ENCODE measurements at regions not wholly inside any gene's neighbourhood (a gene's known extent, or its start where the extent isn't known, plus 50 kb on each side); places are given as distances from the start of the nearest gene placed in this dataset.

- TF ChIP-seq, protein P1, sequence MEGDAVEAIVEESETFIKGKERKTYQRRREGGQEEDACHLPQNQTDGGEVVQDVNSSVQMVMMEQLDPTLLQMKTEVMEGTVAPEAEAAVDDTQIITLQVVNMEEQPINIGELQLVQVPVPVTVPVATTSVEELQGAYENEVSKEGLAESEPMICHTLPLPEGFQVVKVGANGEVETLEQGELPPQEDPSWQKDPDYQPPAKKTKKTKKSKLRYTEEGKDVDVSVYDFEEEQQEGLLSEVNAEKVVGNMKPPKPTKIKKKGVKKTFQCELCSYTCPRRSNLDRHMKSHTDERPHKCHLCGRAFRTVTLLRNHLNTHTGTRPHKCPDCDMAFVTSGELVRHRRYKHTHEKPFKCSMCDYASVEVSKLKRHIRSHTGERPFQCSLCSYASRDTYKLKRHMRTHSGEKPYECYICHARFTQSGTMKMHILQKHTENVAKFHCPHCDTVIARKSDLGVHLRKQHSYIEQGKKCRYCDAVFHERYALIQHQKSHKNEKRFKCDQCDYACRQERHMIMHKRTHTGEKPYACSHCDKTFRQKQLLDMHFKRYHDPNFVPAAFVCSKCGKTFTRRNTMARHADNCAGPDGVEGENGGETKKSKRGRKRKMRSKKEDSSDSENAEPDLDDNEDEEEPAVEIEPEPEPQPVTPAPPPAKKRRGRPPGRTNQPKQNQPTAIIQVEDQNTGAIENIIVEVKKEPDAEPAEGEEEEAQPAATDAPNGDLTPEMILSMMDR (IDR thresholded peaks at IDR 0.05; ENCODE audit: low read depth, low read length), result no peak
- no peak for DNase-seq (ENCODE audit: extremely low read depth, low read depth)
These were observed 318.3 kb downstream of the CAAP1 start for GRCh38 chr9:26574256-26574655.

DNA sequence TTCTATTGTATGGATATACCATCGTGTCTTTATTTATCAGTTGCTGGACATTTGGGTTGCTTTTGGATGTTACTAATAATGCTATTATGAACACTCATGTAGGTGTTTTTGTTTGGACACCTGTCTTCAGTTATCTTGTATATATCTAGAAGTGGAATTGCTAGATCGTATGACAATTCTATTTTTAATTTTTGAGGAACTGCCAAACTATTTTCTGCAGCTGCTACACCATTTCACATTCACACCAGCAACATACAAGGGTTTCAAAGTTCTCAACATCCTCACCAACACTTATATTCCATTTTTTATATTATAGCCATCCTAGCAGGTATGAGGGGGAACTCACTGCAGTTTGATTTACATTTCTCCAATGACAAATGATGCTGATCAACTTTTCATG is 324.6 kb downstream of the CAAP1 start:
- TF ChIP-seq, protein P1 (IDR thresholded peaks at IDR 0.05; ENCODE audit: low read depth, low read length), result no peak
- no peak for DNase-seq (ENCODE audit: extremely low read depth, low read depth)

DNA sequence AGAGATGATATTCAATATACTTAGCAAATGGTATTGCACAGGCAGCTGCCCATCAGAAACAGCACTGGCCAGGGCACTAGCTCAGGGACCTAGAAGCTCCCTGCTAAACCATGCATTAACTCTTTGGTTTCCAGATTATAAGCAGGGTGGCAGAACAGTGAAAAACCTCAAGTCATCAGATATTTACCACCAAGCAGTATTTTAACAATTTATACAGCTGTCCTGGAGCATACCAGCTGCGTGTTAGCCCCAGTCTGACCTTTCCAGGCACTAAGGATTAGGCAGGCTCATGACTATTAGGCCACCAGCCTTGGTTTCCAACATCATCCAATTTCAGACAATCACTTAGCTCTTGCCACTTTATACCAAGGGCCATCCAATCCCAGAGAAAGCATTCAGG is 326.5 kb downstream of the CAAP1 start:
- TF ChIP-seq, protein P1 (IDR thresholded peaks at IDR 0.05; ENCODE audit: low read depth, low read length), result no peak
- no peak for DNase-seq (ENCODE audit: extremely low read depth, low read depth)

GRCh38 chr9:26565118-26565517 is 327.5 kb downstream of the CAAP1 start:
- TF ChIP-seq, protein P1 (IDR thresholded peaks at IDR 0.05; ENCODE audit: low read depth, low read length), result no peak
- DNase-seq (ENCODE audit: extremely low read depth, low read depth), result no peak

GRCh38 chr9:26562338-26562737 is 330.3 kb downstream of the CAAP1 start:
- TF ChIP-seq, protein P1 (IDR thresholded peaks at IDR 0.05; ENCODE audit: low read depth, low read length), result no peak
- no peak for DNase-seq (ENCODE audit: extremely low read depth, low read depth)

GRCh38 chr9:26561928-26562327 is 330.7 kb downstream of the CAAP1 start:
- TF ChIP-seq, protein P1 (IDR thresholded peaks at IDR 0.05; ENCODE audit: low read depth, low read length), result no peak
- no peak for DNase-seq (ENCODE audit: extremely low read depth, low read depth)

DNA sequence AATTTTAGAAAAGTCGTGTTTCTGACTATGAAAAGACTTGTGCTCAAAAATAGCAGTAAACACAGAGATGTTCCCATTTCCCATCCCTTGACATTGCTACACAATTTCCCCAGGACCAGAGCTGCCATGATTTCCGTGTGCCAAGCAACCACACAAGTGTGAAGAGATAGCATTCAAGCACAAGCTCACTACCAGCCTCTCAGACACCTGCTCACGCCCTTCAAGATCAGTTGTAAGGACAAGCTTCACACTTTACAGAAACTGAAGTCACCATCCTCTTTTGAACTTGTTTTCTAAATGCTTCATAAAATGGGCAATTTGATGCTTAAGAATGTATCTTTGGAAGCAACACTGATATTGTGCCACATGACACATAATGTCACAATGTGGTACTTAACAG is 333.1 kb downstream of the CAAP1 start:
- TF ChIP-seq, protein P1 (IDR thresholded peaks at IDR 0.05; ENCODE audit: low read depth, low read length), result no peak
- no peak for DNase-seq (ENCODE audit: extremely low read depth, low read depth)

Data from AG09319 (cell line).